ENCODE measurements at regions not wholly inside any gene's neighbourhood (a gene's known extent, or its start where the extent isn't known, plus 50 kb on each side); places are given as distances from the start of the nearest gene placed in this dataset.

DNA sequence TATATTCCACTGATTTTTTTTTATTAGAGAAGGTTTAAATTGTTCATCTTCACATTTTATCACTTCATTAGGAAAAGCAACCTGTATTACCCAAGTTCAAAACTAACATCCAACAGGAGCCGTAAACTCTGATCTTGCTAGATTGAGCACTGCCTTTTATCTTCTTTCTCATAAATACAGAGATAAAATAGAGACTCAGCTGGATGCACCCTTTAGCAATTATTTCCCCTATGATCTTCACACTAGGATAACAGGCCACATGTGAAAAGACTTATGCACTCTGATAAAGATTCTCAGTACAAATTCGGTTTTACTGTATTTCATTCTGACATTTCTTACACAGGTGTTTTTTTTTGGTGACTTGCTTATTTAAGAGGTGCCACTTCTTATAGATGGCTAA lies 2438.2 kb upstream of the PCDH20 start:
- no peaks in the 10 kb centered on the region for H3K36me3 Mint-ChIP-seq (ENCODE audit: low read depth)
- no peaks in the 10 kb centered on the region for H3K4me1 Mint-ChIP-seq
- H3K9me3 Mint-ChIP-seq, result no peaks in the 10 kb centered on the region
- no peak for DNase-seq
- H3K4me3 Mint-ChIP-seq, result no peak overlapping the region
- H3K27me3 Mint-ChIP-seq (ENCODE audit: low read depth, poor library complexity), result no peaks in the 10 kb centered on the region
- TF ChIP-seq, protein P1, sequence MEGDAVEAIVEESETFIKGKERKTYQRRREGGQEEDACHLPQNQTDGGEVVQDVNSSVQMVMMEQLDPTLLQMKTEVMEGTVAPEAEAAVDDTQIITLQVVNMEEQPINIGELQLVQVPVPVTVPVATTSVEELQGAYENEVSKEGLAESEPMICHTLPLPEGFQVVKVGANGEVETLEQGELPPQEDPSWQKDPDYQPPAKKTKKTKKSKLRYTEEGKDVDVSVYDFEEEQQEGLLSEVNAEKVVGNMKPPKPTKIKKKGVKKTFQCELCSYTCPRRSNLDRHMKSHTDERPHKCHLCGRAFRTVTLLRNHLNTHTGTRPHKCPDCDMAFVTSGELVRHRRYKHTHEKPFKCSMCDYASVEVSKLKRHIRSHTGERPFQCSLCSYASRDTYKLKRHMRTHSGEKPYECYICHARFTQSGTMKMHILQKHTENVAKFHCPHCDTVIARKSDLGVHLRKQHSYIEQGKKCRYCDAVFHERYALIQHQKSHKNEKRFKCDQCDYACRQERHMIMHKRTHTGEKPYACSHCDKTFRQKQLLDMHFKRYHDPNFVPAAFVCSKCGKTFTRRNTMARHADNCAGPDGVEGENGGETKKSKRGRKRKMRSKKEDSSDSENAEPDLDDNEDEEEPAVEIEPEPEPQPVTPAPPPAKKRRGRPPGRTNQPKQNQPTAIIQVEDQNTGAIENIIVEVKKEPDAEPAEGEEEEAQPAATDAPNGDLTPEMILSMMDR (IDR thresholded peaks at IDR 0.05), result no peak
- no peak overlapping the region for H3K27ac Mint-ChIP-seq

DNA sequence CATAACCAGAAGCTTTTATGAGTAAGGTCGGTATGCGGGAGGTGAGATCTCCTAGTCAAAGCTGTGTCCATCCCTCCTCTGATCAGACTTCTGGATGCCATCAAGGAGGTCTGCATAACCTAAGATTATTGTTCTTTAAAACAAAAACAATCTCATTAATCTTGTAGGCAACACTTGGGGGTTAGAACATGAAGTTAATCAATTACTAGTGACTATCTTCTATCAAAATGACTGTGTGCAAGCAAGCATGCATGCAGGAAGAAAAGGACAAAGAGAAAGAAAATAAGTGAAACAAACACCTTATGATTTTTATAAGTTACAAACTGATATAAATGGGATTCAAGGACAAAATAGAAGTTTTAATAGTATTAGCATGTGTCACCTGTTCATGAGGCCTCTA lies 2435.9 kb upstream of the PCDH20 start:
- Mint-ChIP-seq H3K27me3 (ENCODE audit: low read depth, poor library complexity) (no peaks in the 10 kb centered on the region), H3K36me3 (ENCODE audit: low read depth) (no peaks in the 10 kb centered on the region), H3K4me3 (no peak overlapping the region), H3K27ac (no peak overlapping the region), H3K4me1 (no peaks in the 10 kb centered on the region), H3K9me3 (no peaks in the 10 kb centered on the region)
- TF ChIP-seq, protein P1 (IDR thresholded peaks at IDR 0.05), result no peak
- DNase-seq, result no peak

DNA sequence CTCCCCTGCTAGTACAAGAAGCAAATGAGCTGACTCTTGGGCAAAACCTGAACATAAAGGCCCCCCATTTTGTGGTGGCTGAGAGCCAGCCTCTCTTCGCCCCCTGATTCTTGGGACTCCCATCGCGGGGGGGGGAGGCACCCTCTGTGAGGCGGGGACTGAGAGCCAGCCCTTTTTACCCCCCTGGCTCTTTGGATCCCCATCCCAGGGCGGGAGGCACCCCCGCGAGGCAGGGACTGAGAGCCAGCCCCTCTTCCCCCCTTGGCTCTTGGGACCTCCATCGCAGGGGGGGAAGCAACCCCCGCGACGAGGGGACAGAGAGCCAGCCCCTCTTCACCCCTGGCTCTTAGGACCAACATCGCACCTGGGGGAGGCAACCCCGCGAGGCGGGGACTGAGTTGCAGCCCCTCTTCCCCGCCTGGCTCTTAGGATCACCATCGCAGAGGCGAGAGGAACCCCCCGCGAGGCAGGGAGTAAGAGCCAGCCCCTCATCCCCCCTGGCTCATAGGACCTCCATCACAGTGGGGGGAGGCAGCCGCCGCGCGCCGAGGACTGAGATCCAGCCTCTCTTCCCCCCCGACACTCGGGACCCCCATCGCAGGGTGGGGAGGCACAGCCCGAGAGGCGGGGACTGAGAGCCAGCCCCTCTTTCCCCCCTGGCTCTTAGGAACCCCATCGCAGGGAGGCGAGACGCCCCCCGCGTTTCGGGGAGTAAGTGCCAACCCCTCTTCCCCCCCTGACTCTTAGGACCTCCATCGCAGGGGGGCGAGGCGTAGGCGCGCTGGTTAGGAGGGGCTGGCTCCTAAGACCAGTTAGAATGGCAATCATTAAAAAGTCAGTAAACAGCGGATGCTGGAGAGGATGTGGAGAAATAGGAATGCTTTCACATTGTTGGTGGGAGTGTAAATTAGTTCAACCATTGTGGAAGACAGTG lies 2428.4 kb upstream of the PCDH20 start:
- no peaks in the 10 kb centered on the region for H3K27me3 Mint-ChIP-seq (ENCODE audit: low read depth, poor library complexity)
- no peak for DNase-seq
- no peaks in the 10 kb centered on the region for H3K36me3 Mint-ChIP-seq (ENCODE audit: low read depth)
- H3K4me1 Mint-ChIP-seq, result no peaks in the 10 kb centered on the region
- H3K9me3 Mint-ChIP-seq, result peaks cover 5% of the 10 kb centered on the region
- no peak overlapping the region for H3K4me3 Mint-ChIP-seq
- TF ChIP-seq, protein P1 (IDR thresholded peaks at IDR 0.05), result no peak
- H3K27ac Mint-ChIP-seq, result no peak overlapping the region

DNA sequence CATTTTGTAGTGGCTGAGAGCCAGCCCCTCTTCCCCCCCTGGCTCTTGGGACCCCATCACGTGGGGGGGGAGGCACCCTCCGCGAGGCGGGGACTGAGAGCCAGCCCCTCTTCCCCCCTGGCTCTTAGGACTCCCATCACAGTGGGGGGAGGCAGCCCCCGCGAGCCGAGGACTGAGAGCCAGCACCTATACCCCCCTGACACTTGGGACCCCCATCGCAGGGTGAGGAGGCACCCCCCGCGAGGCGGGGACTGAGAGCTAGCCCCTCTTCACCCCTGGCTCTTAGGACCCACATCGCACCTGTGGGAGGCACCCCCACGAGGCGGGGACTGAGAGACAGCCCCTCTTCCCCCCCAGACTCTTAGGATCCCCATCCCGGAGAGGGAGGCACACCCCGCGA lies 2426.5 kb upstream of the PCDH20 start:
- peaks cover 8% of the 10 kb centered on the region for H3K9me3 Mint-ChIP-seq
- DNase-seq, result no peak

DNA sequence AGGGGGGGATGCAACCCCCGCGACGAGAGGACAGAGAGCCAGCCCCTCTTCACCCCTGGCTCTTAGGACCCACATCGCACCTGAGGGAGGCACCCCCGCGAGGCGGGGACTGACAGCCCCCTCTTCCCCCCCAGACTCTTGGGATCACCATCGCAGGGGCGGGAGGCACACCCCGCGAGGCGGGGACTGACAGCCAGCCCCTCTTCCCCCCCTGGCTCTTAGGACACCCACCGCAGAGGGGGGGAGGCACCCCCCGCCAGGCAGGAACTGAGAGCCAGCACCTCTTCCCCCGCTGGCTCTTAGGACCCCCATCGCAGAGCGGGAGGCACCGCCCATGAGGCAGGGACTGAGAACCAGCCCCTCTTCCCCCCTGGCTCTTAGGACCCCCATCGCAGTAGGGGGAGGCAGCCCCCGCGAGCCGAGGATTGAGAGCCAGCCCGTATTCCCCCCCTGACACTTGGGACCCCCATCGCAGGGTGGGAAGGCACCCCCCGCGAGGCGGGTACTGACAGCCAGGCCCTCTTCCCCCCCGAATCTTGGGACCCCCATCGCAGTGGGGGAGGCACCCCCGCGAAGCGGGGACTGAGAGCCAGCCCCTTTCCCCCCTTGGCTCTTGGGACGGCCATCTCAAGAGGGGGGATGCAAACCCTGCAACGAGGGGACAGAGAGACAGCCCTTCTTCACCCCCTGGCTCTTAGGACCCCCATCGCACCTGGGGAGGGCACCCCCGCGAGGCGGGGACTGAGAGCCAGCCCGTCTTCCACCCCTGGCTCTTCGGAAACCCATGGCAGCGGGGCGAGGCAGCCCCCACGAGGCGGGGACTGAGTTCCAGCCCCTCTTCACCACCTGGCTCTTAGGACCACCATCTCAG lies 2425.1 kb upstream of the PCDH20 start:
- TF ChIP-seq, protein P1 (IDR thresholded peaks at IDR 0.05), result no peak
- Mint-ChIP-seq H3K4me3 (no peak overlapping the region), H3K36me3 (ENCODE audit: low read depth) (no peaks in the 10 kb centered on the region), H3K27me3 (ENCODE audit: low read depth, poor library complexity) (no peaks in the 10 kb centered on the region), H3K27ac (no peak overlapping the region), H3K4me1 (no peaks in the 10 kb centered on the region), H3K9me3 (peaks cover 8% of the 10 kb centered on the region)
- DNase-seq, result no peak

More for the DNA sequence above, 2426.5 kb upstream of the PCDH20 start:
- H3K27ac Mint-ChIP-seq, result no peak overlapping the region
- H3K27me3 Mint-ChIP-seq (ENCODE audit: low read depth, poor library complexity), result no peaks in the 10 kb centered on the region
- H3K4me1 Mint-ChIP-seq, result no peaks in the 10 kb centered on the region
- no peak overlapping the region for H3K4me3 Mint-ChIP-seq
- H3K36me3 Mint-ChIP-seq (ENCODE audit: low read depth), result no peaks in the 10 kb centered on the region
- TF ChIP-seq, protein P1 (IDR thresholded peaks at IDR 0.05), result no peak
